ENCODE measurements at regions not wholly inside any gene's neighbourhood (a gene's known extent, or its start where the extent isn't known, plus 50 kb on each side); places are given as distances from the start of the nearest gene placed in this dataset.

GRCh38 chr16:54722210-54722676 lies 208.4 kb upstream of the IRX5 start:
- no peak for DNase-seq

- no peak for DNase-seq
Measured at GRCh38 chr16:54720259-54720658, 210.4 kb upstream of the IRX5 start.

GRCh38 chr16:54719624-54720023 lies 211.0 kb upstream of the IRX5 start:
- DNase-seq, result no peak

- DNase-seq, result no peak
Measured at GRCh38 chr16:54718376-54718775, 212.3 kb upstream of the IRX5 start.

- no peak for DNase-seq
Measured at GRCh38 chr16:54715011-54715410, 215.7 kb upstream of the IRX5 start.

GRCh38 chr16:54712866-54713265 lies 217.8 kb upstream of the IRX5 start:
- no peak for DNase-seq

- no peak for DNase-seq
Measured at GRCh38 chr16:54707813-54708212, 222.9 kb upstream of the IRX5 start.

GRCh38 chr16:54706406-54706805 lies 224.3 kb upstream of the IRX5 start:
- no peak for DNase-seq

- no peak for DNase-seq
Measured at GRCh38 chr16:54703339-54703738, 227.3 kb upstream of the IRX5 start.

- no peak for DNase-seq
Measured at GRCh38 chr16:54699656-54700055, 231.0 kb upstream of the IRX5 start.

GRCh38 chr16:54697677-54698076 lies 233.0 kb upstream of the IRX5 start:
- DNase-seq, result no peak

GRCh38 chr16:54696970-54697369 lies 233.7 kb upstream of the IRX5 start:
- DNase-seq, result no peak

- no peak for DNase-seq
Measured at GRCh38 chr16:54696522-54696921, 234.1 kb upstream of the IRX5 start.

- DNase-seq, result no peak
Measured at GRCh38 chr16:54694651-54695050, 236.0 kb upstream of the IRX5 start.

- no peak for DNase-seq
Measured at GRCh38 chr16:54693864-54694263, 236.8 kb upstream of the IRX5 start.

- DNase-seq, result no peak
Measured at GRCh38 chr16:54690710-54691109, 240.0 kb upstream of the IRX5 start.

- DNase-seq, result no peak
Measured at GRCh38 chr16:54690306-54690705, 240.4 kb upstream of the IRX5 start.

- DNase-seq, result no peak
Measured at GRCh38 chr16:54689072-54689865, 241.4 kb upstream of the IRX5 start.

- DNase-seq, result no peak
Measured at GRCh38 chr16:54688339-54688738, 242.3 kb upstream of the IRX5 start.

- DNase-seq, result no peak
Measured at GRCh38 chr16:54687043-54687899, 243.4 kb upstream of the IRX5 start.

GRCh38 chr16:54685682-54686081 lies 245.0 kb upstream of the IRX5 start:
- DNase-seq, result no peak

- DNase-seq, result no peak
Measured at GRCh38 chr16:54679531-54679930, 251.1 kb upstream of the IRX5 start.

GRCh38 chr16:54677308-54677950 lies 253.2 kb upstream of the IRX5 start:
- DNase-seq, result no peak

Data from T-helper 1 cell (primary cell).